ENCODE measurements at regions not wholly inside any gene's neighbourhood (a gene's known extent, or its start where the extent isn't known, plus 50 kb on each side); places are given as distances from the start of the nearest gene placed in this dataset.
"Not testable (repeated sequence)": the region's sequence is repeated elsewhere in the genome, so short reads cannot be mapped to it uniquely, and the experiment has no call there.

GRCh38 chr13:65595916-65596315, 1634.2 kb downstream of the PCDH9 start:
- no peak for DNase-seq (ENCODE audit: extremely low read depth in 1 of 11, low read depth in 9 of 11, low spot score in 4 of 11)

- peak; percentile 5 to 64 (median 30) for DNase-seq (ENCODE audit: extremely low read depth in 1 of 11, low read depth in 9 of 11, low spot score in 4 of 11)
Measured at GRCh38 chr13:65594298-65594781, 1635.8 kb downstream of the PCDH9 start.

- DNase-seq (ENCODE audit: extremely low read depth in 1 of 11, low read depth in 9 of 11, low spot score in 4 of 11), result no peak
Measured at GRCh38 chr13:65593298-65593874, 1636.8 kb downstream of the PCDH9 start.

GRCh38 chr13:65592731-65593130, 1637.4 kb downstream of the PCDH9 start:
- no peak for DNase-seq (ENCODE audit: extremely low read depth in 1 of 11, low read depth in 9 of 11, low spot score in 4 of 11)

- no peak for DNase-seq (ENCODE audit: extremely low read depth in 1 of 11, low read depth in 9 of 11, low spot score in 4 of 11)
Measured at GRCh38 chr13:65585346-65585745, 1644.8 kb downstream of the PCDH9 start.

- no peak for DNase-seq (ENCODE audit: extremely low read depth in 1 of 11, low read depth in 9 of 11, low spot score in 4 of 11)
Measured at GRCh38 chr13:65584126-65584525, 1646.0 kb downstream of the PCDH9 start.

GRCh38 chr13:65582160-65582559, 1648.0 kb downstream of the PCDH9 start:
- no peak for DNase-seq (ENCODE audit: extremely low read depth in 1 of 11, low read depth in 9 of 11, low spot score in 4 of 11)

- DNase-seq (ENCODE audit: extremely low read depth in 1 of 11, low read depth in 9 of 11, low spot score in 4 of 11), result not testable (repeated sequence)
Measured at GRCh38 chr13:65564561-65564960, 1665.6 kb downstream of the PCDH9 start.

- no peak for DNase-seq (ENCODE audit: extremely low read depth in 1 of 11, low read depth in 9 of 11, low spot score in 4 of 11)
Measured at GRCh38 chr13:65562305-65562704, 1667.8 kb downstream of the PCDH9 start.

GRCh38 chr13:65560936-65561335, 1669.2 kb downstream of the PCDH9 start:
- no peak for DNase-seq (ENCODE audit: extremely low read depth in 1 of 11, low read depth in 9 of 11, low spot score in 4 of 11)

GRCh38 chr13:65555962-65556361, 1674.2 kb downstream of the PCDH9 start:
- no peak for DNase-seq (ENCODE audit: extremely low read depth in 1 of 11, low read depth in 9 of 11, low spot score in 4 of 11)

- DNase-seq (ENCODE audit: extremely low read depth in 1 of 11, low read depth in 9 of 11, low spot score in 4 of 11), result peak in 2 of 11 donors; percentile 8 to 9
Measured at GRCh38 chr13:65553096-65553727, 1676.9 kb downstream of the PCDH9 start.

- DNase-seq (ENCODE audit: extremely low read depth in 1 of 11, low read depth in 9 of 11, low spot score in 4 of 11), result no peak
Measured at GRCh38 chr13:65551208-65551607, 1678.9 kb downstream of the PCDH9 start.

- DNase-seq (ENCODE audit: extremely low read depth in 1 of 11, low read depth in 9 of 11, low spot score in 4 of 11), result no peak
Measured at GRCh38 chr13:65540175-65540574, 1690.0 kb downstream of the PCDH9 start.

GRCh38 chr13:65535370-65535769, 1694.8 kb downstream of the PCDH9 start:
- no peak for DNase-seq (ENCODE audit: extremely low read depth in 1 of 11, low read depth in 9 of 11, low spot score in 4 of 11)

GRCh38 chr13:65532231-65532630, 1697.9 kb downstream of the PCDH9 start:
- no peak for DNase-seq (ENCODE audit: extremely low read depth in 1 of 11, low read depth in 9 of 11, low spot score in 4 of 11)

- no peak for DNase-seq (ENCODE audit: extremely low read depth in 1 of 11, low read depth in 9 of 11, low spot score in 4 of 11)
Measured at GRCh38 chr13:65530688-65531087, 1699.4 kb downstream of the PCDH9 start.

- DNase-seq (ENCODE audit: extremely low read depth in 1 of 11, low read depth in 9 of 11, low spot score in 4 of 11), result no peak
Measured at GRCh38 chr13:65529541-65529940, 1700.6 kb downstream of the PCDH9 start.

GRCh38 chr13:65508745-65509144, 1721.4 kb downstream of the PCDH9 start:
- DNase-seq (ENCODE audit: extremely low read depth in 1 of 11, low read depth in 9 of 11, low spot score in 4 of 11), result no peak

GRCh38 chr13:65508338-65508737, 1721.8 kb downstream of the PCDH9 start:
- DNase-seq (ENCODE audit: extremely low read depth in 1 of 11, low read depth in 9 of 11, low spot score in 4 of 11), result no peak

GRCh38 chr13:65505941-65506340, 1724.2 kb downstream of the PCDH9 start:
- DNase-seq (ENCODE audit: extremely low read depth in 1 of 11, low read depth in 9 of 11, low spot score in 4 of 11), result no peak

Data from renal cortex interstitium (tissue), 11 donors.